ENCODE measurements at regions not wholly inside any gene's neighbourhood (a gene's known extent, or its start where the extent isn't known, plus 50 kb on each side); places are given as distances from the start of the nearest gene placed in this dataset.

GRCh38 chr5:93079046-93079445 is 502.0 kb downstream of the NR2F1-AS1 start:
- DNase-seq (ENCODE audit: extremely low spot score, insufficient read length, low read depth) (no peak), FAIRE-seq (no peak)

GRCh38 chr5:93078082-93079038 is 502.7 kb downstream of the NR2F1-AS1 start:
- DNase-seq (ENCODE audit: extremely low spot score, insufficient read length, low read depth) (no peak), FAIRE-seq (peak; percentile 24)

- DNase-seq (ENCODE audit: extremely low spot score, insufficient read length, low read depth) (no peak), FAIRE-seq (no peak)
Observed at GRCh38 chr5:93076566-93076965, 504.5 kb downstream of the NR2F1-AS1 start.

- FAIRE-seq (no peak), DNase-seq (ENCODE audit: extremely low spot score, insufficient read length, low read depth) (no peak)
Observed at GRCh38 chr5:93076096-93076495, 504.9 kb downstream of the NR2F1-AS1 start.

GRCh38 chr5:93073547-93073946 is 507.5 kb downstream of the NR2F1-AS1 start:
- FAIRE-seq, result no peak
- DNase-seq (ENCODE audit: extremely low spot score, insufficient read length, low read depth), result no peak

- no peak for DNase-seq (ENCODE audit: extremely low spot score, insufficient read length, low read depth)
- FAIRE-seq, result no peak
Observed at GRCh38 chr5:93072831-93073459, 508.1 kb downstream of the NR2F1-AS1 start.

GRCh38 chr5:93071710-93072109 is 509.3 kb downstream of the NR2F1-AS1 start:
- FAIRE-seq, result peak; percentile 56
- no peak for DNase-seq (ENCODE audit: extremely low spot score, insufficient read length, low read depth)

GRCh38 chr5:93070938-93071337 is 510.1 kb downstream of the NR2F1-AS1 start:
- FAIRE-seq (no peak), DNase-seq (ENCODE audit: extremely low spot score, insufficient read length, low read depth) (no peak)

GRCh38 chr5:93069276-93069675 is 511.7 kb downstream of the NR2F1-AS1 start:
- no peak for FAIRE-seq

GRCh38 chr5:93062548-93062947 is 518.5 kb downstream of the NR2F1-AS1 start:
- DNase-seq (ENCODE audit: extremely low spot score, insufficient read length, low read depth) (no peak), FAIRE-seq (no peak)

More at GRCh38 chr5:93069276-93069675, 511.7 kb downstream of the NR2F1-AS1 start:
- DNase-seq (ENCODE audit: extremely low spot score, insufficient read length, low read depth), result no peak

GRCh38 chr5:93058309-93058708 is 522.7 kb downstream of the NR2F1-AS1 start:
- FAIRE-seq, result no peak
- DNase-seq (ENCODE audit: extremely low spot score, insufficient read length, low read depth), result no peak

GRCh38 chr5:93057311-93057710 is 523.7 kb downstream of the NR2F1-AS1 start:
- DNase-seq (ENCODE audit: extremely low spot score, insufficient read length, low read depth) (no peak), FAIRE-seq (no peak)

- FAIRE-seq, result no peak
- no peak for DNase-seq (ENCODE audit: extremely low spot score, insufficient read length, low read depth)
Observed at GRCh38 chr5:93055971-93056370, 525.0 kb downstream of the NR2F1-AS1 start.

GRCh38 chr5:93055561-93055960 is 525.5 kb downstream of the NR2F1-AS1 start:
- FAIRE-seq (no peak), DNase-seq (ENCODE audit: extremely low spot score, insufficient read length, low read depth) (no peak)

GRCh38 chr5:93054424-93055163 is 526.4 kb downstream of the NR2F1-AS1 start:
- no peak for FAIRE-seq
- no peak for DNase-seq (ENCODE audit: extremely low spot score, insufficient read length, low read depth)

GRCh38 chr5:93053825-93054224 is 527.2 kb downstream of the NR2F1-AS1 start:
- DNase-seq (ENCODE audit: extremely low spot score, insufficient read length, low read depth), result no peak
- FAIRE-seq, result no peak

GRCh38 chr5:93048858-93049257 is 532.2 kb downstream of the NR2F1-AS1 start:
- DNase-seq (ENCODE audit: extremely low spot score, insufficient read length, low read depth) (no peak), FAIRE-seq (no peak)

GRCh38 chr5:93044859-93045666 is 536.0 kb downstream of the NR2F1-AS1 start:
- FAIRE-seq (no peak), DNase-seq (ENCODE audit: extremely low spot score, insufficient read length, low read depth) (no peak)

GRCh38 chr5:93039888-93040287 is 541.1 kb downstream of the NR2F1-AS1 start:
- DNase-seq (ENCODE audit: extremely low spot score, insufficient read length, low read depth) (no peak), FAIRE-seq (no peak)
